Fibroblast of lung (primary cell): ENCODE measurements at regions not wholly inside any gene's neighbourhood (a gene's known extent, or its start where the extent isn't known, plus 50 kb on each side); places are given as distances from the start of the nearest gene placed in this dataset.

Experiments used
- EZH2 ChIP-seq: IDR thresholded peaks from 2 replicates; pipeline ENCODE4 v1.5.1; 2012; ENCODE audit warnings: low read length, control low read depth, mild to moderate bottlenecking; ENCODE audit errors: missing control alignments
- TF ChIP-seq, protein P1 (sequence below), 2 donors: IDR thresholded peaks in 1 of 2; conservative IDR thresholded peaks in 1 of 2; 1 replicate in 1 of 2; 2 replicates in 1 of 2; pipeline ENCODE4 v1.5.1; 2011 to 2012; ENCODE audit warnings: low read length in 2 of 2, control low read depth in 1 of 2, inconsistent platforms in 1 of 2, low read depth in 1 of 2, mild to moderate bottlenecking in 1 of 2

DNA sequence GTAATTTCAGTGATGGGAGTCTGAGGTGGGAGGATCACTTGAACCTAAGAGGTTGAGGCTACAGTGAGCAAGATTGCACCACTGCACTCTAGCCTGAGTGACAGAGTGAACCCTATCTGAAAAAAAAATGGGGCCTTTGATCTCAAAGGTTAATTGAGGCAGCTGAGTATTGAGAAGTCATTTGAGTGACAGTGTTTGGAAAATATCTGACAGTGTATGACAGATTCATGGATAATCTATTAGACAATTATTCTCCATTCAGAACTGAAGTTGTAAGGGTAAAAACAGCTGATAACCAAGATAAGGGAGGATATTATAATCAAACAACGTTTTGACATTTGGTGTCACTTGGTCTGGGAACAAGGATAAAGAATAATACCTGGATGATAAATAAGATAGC is 50.9 kb upstream of the CD36 start:
- TF ChIP-seq, protein P1, sequence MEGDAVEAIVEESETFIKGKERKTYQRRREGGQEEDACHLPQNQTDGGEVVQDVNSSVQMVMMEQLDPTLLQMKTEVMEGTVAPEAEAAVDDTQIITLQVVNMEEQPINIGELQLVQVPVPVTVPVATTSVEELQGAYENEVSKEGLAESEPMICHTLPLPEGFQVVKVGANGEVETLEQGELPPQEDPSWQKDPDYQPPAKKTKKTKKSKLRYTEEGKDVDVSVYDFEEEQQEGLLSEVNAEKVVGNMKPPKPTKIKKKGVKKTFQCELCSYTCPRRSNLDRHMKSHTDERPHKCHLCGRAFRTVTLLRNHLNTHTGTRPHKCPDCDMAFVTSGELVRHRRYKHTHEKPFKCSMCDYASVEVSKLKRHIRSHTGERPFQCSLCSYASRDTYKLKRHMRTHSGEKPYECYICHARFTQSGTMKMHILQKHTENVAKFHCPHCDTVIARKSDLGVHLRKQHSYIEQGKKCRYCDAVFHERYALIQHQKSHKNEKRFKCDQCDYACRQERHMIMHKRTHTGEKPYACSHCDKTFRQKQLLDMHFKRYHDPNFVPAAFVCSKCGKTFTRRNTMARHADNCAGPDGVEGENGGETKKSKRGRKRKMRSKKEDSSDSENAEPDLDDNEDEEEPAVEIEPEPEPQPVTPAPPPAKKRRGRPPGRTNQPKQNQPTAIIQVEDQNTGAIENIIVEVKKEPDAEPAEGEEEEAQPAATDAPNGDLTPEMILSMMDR (conservative IDR thresholded peaks at IDR 0.05 in 1 of 2, IDR thresholded peaks at IDR 0.05 in 1 of 2; ENCODE audit: low read depth in 1 of 2, low read length in 2 of 2): no peak
- TF ChIP-seq EZH2: no peak
